CD4-positive, alpha-beta T cell (primary cell): ENCODE measurements at regions not wholly inside any gene's neighbourhood (a gene's known extent, or its start where the extent isn't known, plus 50 kb on each side); places are given as distances from the start of the nearest gene placed in this dataset.

ENCODE experiments used
- ATAC-seq: fragments of 200-7000 bp; cut with Tn5 transposase; one replicate; pipeline ENCODE4 v1.10.0; 2022; ENCODE audit warnings: mild to moderate bottlenecking; ENCODE audit not compliant: poor library complexity
- CTCF ChIA-PET: fragments of 350-600 bp; sonication (Branson Sonifier 250); formaldehyde crosslinking; loops from one replicate; lab custom pipeline; 2021; ENCODE audit warnings: antibody characterized with exemption, inconsistent platforms; lab: Charles Lee
- POLR2A ChIA-PET: fragments of 350-600 bp; sonication (Branson Sonifier 250); formaldehyde crosslinking; loops from one replicate; lab custom pipeline; 2021; ENCODE audit warnings: antibody characterized with exemption, inconsistent platforms; lab: Charles Lee
- DNase-seq, 14 experiments: peaks; one replicate each; pipeline ENCODE4 v3.0.0-alpha.2; 2013 to 2020; ENCODE audit warnings: mixed read lengths in 2 of 14
- H3K27ac ChIP-seq, 2 donors: one replicate each; pipeline versions ENCODE4 v1.5.1 to v1.7.0; 2013; ENCODE audit warnings: low read length in 2 of 2, low read depth in 1 of 2, mild to moderate bottlenecking in 1 of 2
- H3K27me3 ChIP-seq, 2 experiments: 1 replicate in 1 of 2; 2 replicates in 1 of 2; pipeline versions ENCODE4 v1.6.1 to v1.7.0; 2013; ENCODE audit warnings: low read length in 2 of 2, control low read depth in 1 of 2, mild to moderate bottlenecking in 1 of 2, moderate library complexity in 1 of 2; ENCODE audit not compliant: insufficient read depth in 2 of 2, control insufficient read depth in 1 of 2
- H3K36me3 ChIP-seq: one replicate; pipeline ENCODE4 v1.6.1; 2013; ENCODE audit warnings: low read length, control low read depth; ENCODE audit not compliant: insufficient read depth
- H3K4me1 ChIP-seq: one replicate; pipeline ENCODE4 v1.6.1; 2013; ENCODE audit warnings: low read length, control low read depth; ENCODE audit not compliant: insufficient read depth
- H3K4me3 ChIP-seq: one replicate; pipeline ENCODE4 v1.5.1; 2013; ENCODE audit warnings: mild to moderate bottlenecking, low read length, moderate library complexity
- H3K9me3 ChIP-seq, 2 experiments: 1 replicate in 1 of 2; 2 replicates in 1 of 2; pipeline versions ENCODE4 v1.6.1 to v1.7.0; 2013; ENCODE audit warnings: low read length in 2 of 2, mild to moderate bottlenecking in 2 of 2, control low read depth in 1 of 2, moderate library complexity in 1 of 2; ENCODE audit not compliant: control insufficient read depth in 1 of 2, insufficient read depth in 1 of 2
- H3K27ac Mint-ChIP-seq: one replicate; pipeline ENCODE4 v1.8.0; 2020; ENCODE audit warnings: mixed read lengths
- H3K27me3 Mint-ChIP-seq: one replicate; pipeline ENCODE4 v1.8.0; 2021; ENCODE audit warnings: mixed read lengths
- H3K36me3 Mint-ChIP-seq: one replicate; pipeline ENCODE4 v1.8.0; 2021; ENCODE audit warnings: low read depth, mixed read lengths
- H3K4me1 Mint-ChIP-seq: one replicate; pipeline ENCODE4 v1.8.0; 2021; ENCODE audit warnings: low read depth, mixed read lengths
- H3K4me3 Mint-ChIP-seq: one replicate; pipeline ENCODE4 v1.8.0; 2020; ENCODE audit warnings: mild to moderate bottlenecking, mixed read lengths
- H3K9me3 Mint-ChIP-seq: one replicate; pipeline ENCODE4 v1.8.0; 2020; ENCODE audit warnings: mixed read lengths
- intact Hi-C, 2 experiments: fragments of 100-400 bp; cut with DNase I in 1 of 2; cut with micrococcal nuclease in 1 of 2; formaldehyde crosslinking; loops; one replicate each; pipeline versions ENCODE4 v1.15.1 to v1.9.0; 2023 to 2025; cut with DNase I, micrococcal nuclease
- TF ChIP-seq, protein P1 (sequence below): fragments of 200-600 bp; IDR thresholded peaks from one replicate; pipeline ENCODE4 v1.8.0; 2022; ENCODE audit warnings: antibody characterized with exemption, mild to moderate bottlenecking

DNA sequence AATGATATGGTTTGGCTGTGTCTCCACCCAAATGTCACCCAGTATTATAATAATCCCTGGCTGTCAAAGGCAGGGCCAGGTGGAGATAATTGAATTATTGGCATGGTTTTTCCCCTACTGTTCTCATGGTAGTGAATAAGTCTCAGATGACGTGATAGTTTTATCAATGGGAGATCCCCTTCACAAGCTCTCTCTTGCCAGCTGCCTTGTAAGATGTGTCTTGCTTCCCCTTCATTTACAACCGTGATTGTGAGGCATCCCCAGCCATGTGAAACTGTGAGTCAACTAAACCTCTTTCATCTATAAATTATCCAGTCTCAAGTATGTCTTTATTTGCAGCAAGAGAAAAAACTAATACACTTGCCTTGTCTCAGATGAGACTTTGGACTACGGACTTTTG lies 907.3 kb upstream of the MANEA start:
- no peak overlapping the region for H3K27ac Mint-ChIP-seq
- DNase-seq: no peak
- TF ChIP-seq, protein P1, sequence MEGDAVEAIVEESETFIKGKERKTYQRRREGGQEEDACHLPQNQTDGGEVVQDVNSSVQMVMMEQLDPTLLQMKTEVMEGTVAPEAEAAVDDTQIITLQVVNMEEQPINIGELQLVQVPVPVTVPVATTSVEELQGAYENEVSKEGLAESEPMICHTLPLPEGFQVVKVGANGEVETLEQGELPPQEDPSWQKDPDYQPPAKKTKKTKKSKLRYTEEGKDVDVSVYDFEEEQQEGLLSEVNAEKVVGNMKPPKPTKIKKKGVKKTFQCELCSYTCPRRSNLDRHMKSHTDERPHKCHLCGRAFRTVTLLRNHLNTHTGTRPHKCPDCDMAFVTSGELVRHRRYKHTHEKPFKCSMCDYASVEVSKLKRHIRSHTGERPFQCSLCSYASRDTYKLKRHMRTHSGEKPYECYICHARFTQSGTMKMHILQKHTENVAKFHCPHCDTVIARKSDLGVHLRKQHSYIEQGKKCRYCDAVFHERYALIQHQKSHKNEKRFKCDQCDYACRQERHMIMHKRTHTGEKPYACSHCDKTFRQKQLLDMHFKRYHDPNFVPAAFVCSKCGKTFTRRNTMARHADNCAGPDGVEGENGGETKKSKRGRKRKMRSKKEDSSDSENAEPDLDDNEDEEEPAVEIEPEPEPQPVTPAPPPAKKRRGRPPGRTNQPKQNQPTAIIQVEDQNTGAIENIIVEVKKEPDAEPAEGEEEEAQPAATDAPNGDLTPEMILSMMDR: no peak
- intact Hi-C loops: no loop called here
- no peaks in the 10 kb centered on the region for H3K4me1 Mint-ChIP-seq
- Histone ChIP-seq H3K27ac (no peak overlapping the region), H3K4me1 (no peaks in the 10 kb centered on the region), H3K36me3 (no peaks in the 10 kb centered on the region), H3K9me3 (peaks cover 3 to 8% of the 10 kb centered on the region in 2 experiments), H3K4me3 (no peak overlapping the region), H3K27me3 (no peaks in the 10 kb centered on the region)
- ChIA-PET CTCF (no interaction called here), POLR2A (no interaction called here)
- peaks cover 6% of the 10 kb centered on the region for H3K9me3 Mint-ChIP-seq
- H3K27me3 Mint-ChIP-seq: no peaks in the 10 kb centered on the region
- no peak overlapping the region for H3K4me3 Mint-ChIP-seq
- H3K36me3 Mint-ChIP-seq: no peaks in the 10 kb centered on the region
- ATAC-seq: no peak

DNA sequence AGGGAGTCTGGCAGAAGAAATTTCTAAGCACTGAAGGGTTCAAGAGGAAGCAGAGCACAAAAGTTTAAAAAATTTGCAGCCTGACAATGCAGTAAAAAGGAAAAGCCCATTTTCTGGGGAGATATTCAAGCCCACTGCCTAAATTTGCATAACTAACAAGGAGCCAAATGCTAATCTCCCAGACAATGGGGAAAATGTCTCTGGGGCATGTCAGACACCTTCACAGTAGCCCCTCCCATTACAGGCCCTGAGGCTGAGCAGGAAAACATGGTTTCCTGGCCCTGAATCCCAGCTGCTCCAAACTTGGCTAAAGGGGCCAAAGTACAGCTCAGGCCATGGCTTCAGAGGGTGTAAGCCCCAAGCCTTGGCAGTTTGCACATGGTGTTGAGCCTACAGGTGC lies 908.5 kb upstream of the MANEA start:
- Histone ChIP-seq H3K27ac (no peak overlapping the region), H3K4me3 (no peak overlapping the region), H3K4me1 (no peaks in the 10 kb centered on the region), H3K27me3 (no peaks in the 10 kb centered on the region), H3K36me3 (no peaks in the 10 kb centered on the region), H3K9me3 (peaks cover 3 to 8% of the 10 kb centered on the region in 2 experiments)
- H3K27me3 Mint-ChIP-seq: no peaks in the 10 kb centered on the region
- H3K27ac Mint-ChIP-seq: no peak overlapping the region
- TF ChIP-seq, protein P1: no peak
- CTCF ChIA-PET: no interaction called here
- no peaks in the 10 kb centered on the region for H3K4me1 Mint-ChIP-seq
- intact Hi-C loops: no loop called here
- H3K9me3 Mint-ChIP-seq: peaks cover 3% of the 10 kb centered on the region
- H3K4me3 Mint-ChIP-seq: no peak overlapping the region
- ATAC-seq (no peak), DNase-seq (no peak)
- POLR2A ChIA-PET: no interaction called here
- no peaks in the 10 kb centered on the region for H3K36me3 Mint-ChIP-seq

DNA sequence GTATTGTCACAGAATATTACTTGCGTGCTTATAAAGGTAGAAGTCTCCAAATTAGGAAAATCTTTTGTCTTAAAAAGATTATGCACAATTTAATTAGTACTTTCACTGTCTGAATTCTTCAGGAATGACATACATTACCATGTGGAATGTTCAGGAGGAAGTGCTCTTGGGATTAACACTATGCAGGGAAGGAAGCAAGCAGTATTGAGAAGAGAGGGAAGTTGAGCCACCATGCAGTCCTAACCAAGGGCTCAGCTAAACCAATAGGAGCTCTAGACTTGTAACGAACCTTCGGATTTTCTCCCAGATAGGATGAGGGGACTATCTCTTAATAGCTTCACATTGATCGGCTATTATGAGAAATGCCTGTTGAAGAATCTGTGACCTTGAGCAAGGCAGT lies 918.4 kb upstream of the MANEA start:
- intact Hi-C loops: no loop called here
- no peak overlapping the region for H3K27ac Mint-ChIP-seq
- DNase-seq (no peak), ATAC-seq (no peak)
- no peaks in the 10 kb centered on the region for H3K36me3 Mint-ChIP-seq
- no peak overlapping the region for H3K4me3 Mint-ChIP-seq
- Histone ChIP-seq H3K4me3 (no peak overlapping the region), H3K4me1 (no peaks in the 10 kb centered on the region), H3K9me3 (no peaks in the 10 kb centered on the region), H3K36me3 (no peaks in the 10 kb centered on the region), H3K27me3 (no peaks in the 10 kb centered on the region), H3K27ac (no peak overlapping the region)
- H3K4me1 Mint-ChIP-seq: no peaks in the 10 kb centered on the region
- POLR2A ChIA-PET: no interaction called here
- CTCF ChIA-PET: no interaction called here
- TF ChIP-seq, protein P1: no peak
- H3K9me3 Mint-ChIP-seq: peaks cover 13% of the 10 kb centered on the region
- no peaks in the 10 kb centered on the region for H3K27me3 Mint-ChIP-seq
